PC-3 (cell line): ENCODE measurements at regions not wholly inside any gene's neighbourhood (a gene's known extent, or its start where the extent isn't known, plus 50 kb on each side); places are given as distances from the start of the nearest gene placed in this dataset.

Experiments used
- EZH2 ChIP-seq: fragments of 300-600 bp; sonication (generic); IDR thresholded peaks from one replicate; pipeline ENCODE4 v1.6.1; 2017; ENCODE audit warnings: antibody characterized with exemption, mild to moderate bottlenecking, low read length; ENCODE audit not compliant: unreplicated experiment
- EZH2phosphoT487 ChIP-seq: fragments of 300-600 bp; sonication (generic); IDR thresholded peaks from 2 replicates; pipeline ENCODE4 v1.6.1; 2018; ENCODE audit warnings: mild to moderate bottlenecking, antibody characterized with exemption, low read length, borderline replicate concordance

GRCh38 chr5:152052470-152052869 lies 127.8 kb upstream of the GLRA1 start:
- TF ChIP-seq EZH2 (no peak), EZH2phosphoT487 (no peak)
